ENCODE measurements at regions not wholly inside any gene's neighbourhood (a gene's known extent, or its start where the extent isn't known, plus 50 kb on each side); places are given as distances from the start of the nearest gene placed in this dataset.

DNA sequence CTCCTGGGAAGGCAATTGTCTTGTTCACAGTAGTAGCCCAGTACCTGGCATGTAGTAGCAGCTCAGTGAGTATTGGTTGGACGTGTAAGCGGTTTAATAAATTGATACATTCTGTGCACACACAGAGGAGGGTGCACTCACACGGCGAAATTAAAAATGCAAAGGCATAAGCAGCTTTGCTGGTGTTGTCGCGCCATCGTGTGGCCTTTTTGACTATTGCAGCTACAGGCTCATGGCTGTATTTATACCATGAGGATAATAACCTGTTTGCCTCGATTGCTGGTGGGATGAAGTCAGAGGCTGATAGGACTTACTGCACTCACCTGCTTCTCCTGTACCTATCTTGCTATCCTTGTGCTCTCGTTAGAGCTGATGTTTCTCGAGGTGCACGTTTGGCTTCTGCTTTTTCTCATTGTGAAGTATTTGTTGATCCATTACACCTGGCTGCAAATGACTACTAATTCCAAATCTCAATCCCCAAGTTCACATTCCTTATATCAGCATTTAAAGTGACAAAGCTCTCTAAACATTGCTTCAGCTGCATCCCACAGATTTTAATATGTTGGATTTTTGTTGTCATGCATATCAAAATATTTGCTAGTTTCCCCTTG lies 61.5 kb downstream of the TBXT start:
- DNase-seq: peak; percentile 35 to 74

DNA sequence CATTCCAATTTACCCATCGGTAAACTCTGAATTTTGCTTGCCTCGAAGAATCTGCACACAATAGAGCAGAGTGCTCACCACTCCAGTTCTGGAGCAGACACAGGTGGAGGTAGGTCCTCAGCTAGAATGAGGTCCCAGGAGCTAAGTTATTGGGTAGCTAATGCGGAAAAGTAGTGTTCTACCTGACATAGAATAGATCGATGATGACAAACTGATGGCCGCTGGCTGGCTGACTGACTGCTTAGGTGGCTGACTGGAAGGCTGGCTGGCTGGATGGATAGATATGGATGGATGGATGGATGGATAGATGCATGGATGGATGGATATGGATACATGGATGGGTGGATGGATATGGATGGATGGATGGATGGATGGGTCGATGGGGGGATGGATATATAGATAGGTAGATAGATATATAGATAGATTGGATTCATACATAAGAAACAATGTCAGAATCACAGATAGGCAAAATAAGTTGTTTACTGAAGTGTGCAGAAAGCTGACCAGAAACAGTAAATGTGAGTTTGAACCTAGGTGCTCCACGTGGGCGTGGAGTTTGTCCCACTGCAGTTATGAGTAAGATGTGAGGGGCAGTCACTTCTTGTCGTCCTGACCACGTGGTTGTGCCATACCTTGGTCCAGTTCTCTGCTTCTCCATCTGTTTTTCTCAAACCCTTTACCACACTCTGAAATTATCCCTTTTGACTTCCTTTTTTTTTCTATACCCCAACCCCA lies 62.1 kb downstream of the TBXT start:
- DNase-seq: no peak

DNA sequence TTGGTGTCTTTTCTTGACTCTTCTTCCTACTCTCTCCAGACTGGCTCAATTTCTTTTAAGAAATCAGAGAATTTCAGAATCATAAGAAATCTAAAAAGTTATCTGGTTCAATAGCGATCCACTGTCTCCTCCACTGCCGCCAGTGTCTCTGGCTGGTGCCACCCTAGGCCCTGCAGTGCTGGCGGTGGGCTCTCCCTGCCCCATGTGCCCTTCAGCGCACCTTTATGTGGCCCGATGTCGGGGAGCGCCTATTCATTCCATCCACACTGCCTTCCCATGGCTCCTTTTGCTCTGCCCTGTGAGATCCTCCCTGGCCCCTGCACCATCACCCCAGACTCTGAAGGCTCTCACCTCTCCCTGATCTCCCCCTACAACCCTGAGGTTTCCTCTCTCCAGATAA lies 62.8 kb downstream of the TBXT start:
- DNase-seq: no peak

DNA sequence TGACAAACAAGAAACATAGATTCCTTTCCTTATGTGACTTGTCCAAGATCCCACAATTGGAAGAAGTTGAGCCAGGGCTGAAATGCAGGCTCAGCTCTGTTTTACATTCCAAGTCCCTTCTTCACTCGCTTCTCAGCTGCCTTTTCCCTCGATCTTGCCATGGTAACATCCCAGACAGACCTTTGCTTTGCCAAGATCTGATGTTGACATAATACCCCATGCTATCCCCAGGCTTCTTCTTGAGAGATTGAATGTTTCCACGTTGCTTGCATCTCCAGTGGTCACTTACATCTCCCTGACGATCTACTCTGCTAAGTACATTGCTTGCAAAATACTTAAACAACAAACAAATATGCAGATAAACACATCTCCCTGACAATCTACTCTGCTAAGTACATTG lies 63.5 kb downstream of the TBXT start:
- DNase-seq: no peak

DNA sequence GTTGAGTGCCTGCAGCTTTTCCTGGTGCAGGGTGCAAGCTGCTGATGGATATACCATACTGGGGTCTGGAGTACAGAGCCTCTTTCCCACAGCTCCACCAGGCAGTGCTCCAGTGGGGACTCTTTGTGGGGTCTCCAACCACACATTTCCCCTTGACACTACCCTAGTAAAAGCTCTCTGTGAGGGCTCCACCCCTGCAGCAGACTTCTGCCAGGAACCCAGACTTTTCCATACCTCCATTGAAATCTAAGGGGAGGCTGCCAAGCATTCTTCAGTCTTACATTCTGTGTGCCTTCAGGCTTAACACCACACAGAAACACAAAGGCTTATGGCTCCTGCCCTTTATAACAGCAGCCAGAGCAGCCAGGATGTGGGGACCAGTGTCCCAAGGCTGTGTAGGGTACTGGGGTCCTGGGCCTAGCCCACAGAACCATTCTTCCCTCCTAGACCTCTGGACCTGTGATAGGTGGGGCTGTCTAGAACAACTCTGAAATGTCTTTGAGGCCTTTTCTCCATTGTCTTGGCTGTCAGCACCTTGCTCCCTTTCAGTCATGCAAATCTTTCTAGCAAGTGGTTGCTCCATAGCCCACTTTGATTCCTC lies 65.7 kb downstream of the TBXT start:
- no peak for DNase-seq

DNA sequence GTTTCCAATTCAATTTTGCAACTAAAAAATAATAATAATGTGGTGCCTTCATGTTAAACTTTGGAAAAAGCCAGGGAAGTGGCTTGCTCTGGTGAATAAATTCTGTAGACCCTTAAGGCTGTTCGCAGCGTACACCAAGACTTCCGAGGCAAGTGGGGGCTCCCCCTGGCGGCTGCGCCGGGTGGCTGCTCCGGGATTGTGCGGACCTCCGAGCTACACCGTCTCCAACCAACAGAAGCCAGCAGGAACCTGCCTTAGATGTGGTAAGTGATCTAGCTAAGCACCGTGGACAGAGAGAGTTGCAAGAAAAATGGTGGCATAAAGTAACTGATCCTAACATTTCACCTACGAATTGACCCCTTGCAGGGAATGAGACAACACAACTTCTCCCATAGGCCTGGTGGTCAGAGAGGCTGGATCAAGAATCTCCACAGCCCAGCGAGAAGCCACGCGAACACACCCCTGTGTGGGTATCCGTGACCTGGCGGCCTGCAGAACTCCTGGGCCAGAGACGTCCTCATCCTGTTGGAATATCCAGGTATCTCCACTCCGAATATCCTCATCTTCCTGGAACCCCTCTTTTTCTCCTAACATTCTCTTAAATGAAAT lies 69.6 kb downstream of the TBXT start:
- DNase-seq: peak; percentile 32 to 67

DNA sequence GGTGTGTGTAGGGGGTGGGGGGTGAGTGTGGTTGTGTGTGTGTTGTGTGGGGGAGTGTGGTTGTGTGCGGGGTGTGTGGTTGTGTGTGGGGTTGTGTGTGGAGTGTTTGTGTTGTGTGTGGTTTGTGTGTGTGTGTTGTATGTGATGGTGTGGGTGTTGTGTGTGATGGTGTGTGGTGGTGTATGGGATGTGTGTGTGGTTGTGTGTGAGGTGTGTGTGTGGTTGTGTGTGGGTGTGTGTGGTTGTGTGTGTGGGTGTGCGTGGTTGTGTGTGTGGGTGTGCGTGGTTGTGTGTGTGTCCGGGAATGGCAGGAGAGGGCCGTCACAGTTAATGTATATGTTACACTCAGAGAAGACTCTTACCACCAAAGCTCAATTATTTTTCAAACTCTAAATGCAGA lies 79.8 kb downstream of the TBXT start:
- no peak for DNase-seq

DNA sequence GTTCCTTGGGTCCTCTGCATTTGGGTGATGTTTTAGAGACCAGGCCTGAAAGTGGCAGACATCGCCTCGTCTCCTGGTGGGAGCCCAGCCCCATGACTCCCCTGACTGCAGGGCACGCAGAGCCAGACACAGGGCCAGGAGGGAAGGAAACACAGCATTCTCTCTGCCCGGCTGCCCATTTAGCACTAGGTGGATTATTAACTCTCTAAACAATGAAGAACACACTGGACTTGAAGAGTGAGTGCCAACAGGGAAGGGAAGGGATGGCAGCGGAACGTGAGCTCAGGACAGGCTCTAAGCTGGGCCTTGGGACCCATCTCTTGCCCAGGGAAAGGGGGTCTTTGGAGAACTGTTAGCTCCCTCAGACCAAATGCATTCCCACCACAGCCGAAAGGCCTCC lies 80.4 kb downstream of the TBXT start:
- no peak for DNase-seq

DNA sequence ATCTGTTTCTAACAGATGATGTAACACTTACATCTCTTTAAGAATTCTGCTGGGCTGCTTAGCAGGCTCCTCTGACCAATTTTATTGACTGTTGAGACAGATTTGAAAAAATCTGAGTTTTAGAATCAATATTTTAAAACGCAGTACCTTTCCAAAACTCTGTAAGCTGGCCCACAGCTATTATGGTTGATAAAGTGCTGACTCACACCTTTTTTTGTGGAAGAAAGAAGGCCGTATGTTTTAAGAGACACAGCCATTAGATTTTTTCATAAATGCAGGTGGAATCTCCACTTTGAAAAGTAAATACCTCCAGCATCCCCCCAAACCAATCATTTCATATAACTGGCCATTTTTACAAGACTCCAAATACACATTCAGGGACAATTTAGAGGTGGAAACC lies 82.2 kb downstream of the TBXT start:
- DNase-seq: no peak

DNA sequence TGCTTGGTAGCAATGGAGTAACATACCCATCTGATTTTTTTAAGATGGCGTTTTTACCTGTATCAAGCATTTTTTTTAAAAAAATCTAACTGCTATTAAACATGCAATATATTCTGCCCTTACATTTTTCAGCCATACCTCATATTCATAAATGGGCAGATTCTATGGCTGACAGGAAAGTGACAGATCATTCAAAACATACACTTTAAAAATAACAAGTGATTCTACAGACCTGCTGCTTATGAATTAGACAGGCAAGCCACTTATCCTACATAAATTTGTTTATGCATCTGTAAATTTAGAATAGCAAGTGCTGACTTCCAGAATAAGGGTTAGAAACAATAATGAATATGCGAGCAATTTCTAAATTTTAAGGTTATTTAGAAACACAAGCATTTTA lies 82.7 kb downstream of the TBXT start:
- no peak for DNase-seq

DNA sequence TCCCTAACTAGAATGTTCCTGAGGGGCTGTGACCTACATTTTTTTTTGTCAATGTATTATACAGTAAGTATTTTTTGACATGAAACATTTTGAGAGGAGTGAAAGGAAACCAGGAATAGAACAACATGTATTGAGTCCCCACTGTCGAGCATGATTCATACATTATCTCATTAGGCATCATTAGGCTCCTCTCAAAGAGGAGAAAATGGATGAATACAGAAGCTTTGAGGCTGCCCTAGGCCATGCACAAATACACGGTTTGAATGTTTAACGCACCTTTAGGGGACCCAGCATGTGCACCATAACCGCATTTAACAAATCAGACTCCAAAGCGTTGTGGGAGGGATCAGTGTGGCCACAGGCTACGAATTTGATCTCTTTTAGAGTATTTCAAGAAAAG lies 87.8 kb downstream of the TBXT start:
- DNase-seq: no peak

DNA sequence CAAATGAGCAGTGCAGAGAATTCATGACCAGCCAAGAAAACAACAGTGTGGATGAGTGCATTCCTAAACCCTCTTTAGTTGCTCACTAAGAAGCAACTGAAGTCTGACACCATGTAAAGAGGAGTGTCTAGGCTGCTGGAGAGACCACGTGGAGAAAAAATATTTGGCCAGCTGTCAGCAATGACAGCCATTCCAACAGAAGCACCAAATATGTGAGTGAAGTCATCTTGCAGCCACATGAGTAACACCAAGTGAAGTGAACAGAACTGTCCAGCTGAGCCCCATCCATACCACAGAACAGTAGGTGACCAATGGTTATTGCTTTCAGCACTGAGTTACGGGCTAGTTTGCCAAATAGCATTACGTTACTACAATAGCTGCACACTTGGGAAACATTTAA lies 89.4 kb downstream of the TBXT start:
- no peak for DNase-seq

DNA sequence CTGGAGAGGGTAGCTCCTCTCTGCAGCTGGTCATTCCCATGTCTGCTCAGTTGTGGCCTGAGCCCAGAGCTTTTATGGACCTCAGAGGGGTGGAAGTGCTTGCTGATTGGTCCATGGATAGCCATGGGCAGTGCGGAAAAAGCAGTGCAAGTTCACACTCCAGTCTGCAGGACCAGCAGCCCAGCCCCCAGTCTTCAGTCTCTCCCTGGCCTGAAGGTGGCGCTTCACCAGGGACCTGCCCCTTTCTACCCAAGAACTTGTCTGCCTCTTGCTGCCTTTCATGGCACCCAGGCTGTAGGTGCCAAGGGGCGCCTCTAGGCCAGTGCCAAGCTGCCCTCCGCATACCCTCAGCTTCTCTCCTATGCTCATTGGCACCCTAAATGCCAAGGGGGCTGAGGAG lies 91.0 kb downstream of the TBXT start:
- DNase-seq: peak in 1 of 2 experiments; percentile 3

DNA sequence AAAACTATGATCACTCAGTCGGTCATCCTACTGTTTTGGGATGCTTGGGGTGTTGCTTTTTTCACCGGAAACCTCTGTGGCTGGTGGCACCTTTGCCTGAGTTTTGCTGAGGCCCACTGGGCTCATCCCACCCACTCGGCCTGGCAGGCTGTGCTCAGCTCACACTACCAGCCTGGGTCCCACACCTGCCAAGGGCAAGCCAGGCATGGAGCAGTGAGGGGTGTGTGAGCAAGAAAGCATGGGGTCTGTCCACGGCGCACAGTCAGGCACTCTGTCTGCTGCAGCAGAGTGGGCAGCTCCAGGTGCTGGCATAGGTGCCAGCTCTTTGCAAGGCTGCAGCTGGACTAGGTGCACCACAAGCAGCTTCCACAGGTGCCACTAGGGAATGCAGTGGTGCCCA lies 91.7 kb downstream of the TBXT start:
- DNase-seq: no peak

DNA sequence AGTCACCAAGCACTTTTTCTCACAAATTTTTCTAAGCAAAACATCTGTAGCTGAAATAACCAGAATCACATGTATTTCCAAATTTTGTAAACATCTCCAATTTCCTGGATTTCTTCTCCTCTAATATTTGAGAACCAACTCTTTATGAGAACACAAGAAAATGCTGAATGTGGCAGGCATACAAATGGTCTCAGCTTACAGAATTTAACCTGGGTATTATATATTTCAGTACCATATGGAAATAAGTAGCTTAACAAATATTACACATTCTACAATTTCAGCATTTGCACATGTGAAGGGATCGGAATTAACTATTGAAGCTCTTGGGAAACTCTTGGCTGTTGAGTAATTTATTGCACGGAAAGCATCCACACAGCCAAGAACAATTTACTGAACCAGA lies 92.5 kb downstream of the TBXT start:
- DNase-seq: no peak

DNA sequence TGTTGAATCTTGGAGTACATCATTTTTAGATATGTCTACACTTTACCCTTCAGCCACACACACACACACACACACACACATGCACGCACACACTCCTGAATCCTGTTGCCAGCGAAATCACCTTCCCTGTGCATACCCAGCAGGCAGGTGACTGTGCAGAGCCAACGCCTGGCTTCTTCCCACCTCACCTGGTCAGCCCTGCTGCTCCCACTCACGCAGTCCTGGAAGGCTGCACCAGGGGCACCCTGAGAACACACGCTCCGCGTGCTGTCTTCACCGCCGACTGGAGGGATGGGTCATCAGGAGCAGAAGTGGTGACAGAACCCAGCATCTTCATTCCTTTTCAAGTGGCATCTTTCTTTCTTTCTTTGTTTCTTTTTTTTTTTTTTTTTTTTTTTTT lies 94.6 kb downstream of the TBXT start:
- DNase-seq: no peak

DNA sequence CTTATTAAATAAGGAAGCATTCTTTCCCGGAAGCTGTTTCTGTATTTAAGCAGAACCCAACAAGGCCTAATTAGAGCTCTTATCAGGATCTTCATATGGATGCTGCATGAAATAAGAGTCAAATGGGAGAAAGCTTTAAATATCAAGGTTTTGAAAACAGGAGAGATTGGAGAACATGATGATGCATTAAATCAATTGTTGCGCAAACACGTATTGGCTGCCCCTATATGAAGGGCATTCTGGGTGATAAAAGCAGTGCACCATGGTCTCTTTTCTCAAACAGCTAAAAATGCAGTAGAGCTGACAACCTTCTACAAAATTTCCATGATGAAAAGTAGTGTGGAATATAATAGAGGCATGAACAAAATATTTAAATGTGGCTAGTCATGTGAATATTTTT lies 98.9 kb downstream of the TBXT start:
- no peak for DNase-seq

DNA sequence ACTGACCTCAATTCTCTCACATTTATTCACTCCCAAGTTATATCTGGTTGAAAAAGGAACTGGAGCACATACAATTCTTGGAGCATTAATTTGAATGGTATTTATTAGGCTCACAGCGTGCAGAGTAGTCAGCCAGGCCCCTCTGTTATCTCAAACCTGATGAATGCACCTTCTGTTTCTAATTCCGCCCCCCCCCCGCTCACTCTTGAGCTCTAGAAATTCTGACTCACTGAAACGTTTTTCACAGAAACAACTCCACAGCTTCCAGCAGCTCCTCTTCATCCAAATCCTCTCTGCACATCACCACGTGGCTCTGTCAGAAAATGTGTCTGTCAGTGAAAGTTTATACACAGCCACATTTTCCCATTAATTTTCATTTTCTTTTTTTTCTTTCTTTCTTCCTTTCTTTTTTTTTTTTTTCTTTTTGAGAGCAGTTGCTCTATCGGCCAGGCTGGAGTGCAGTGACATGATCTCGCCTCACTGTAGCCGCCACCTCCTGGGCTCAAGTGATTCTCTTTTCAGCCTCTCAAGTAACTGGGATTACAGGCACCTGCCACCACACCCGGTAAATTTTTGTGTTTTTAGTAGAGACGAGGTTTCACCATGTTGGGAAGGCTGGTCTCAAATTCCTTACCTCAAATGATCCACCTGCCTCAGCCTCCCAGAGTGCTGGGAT lies 109.4 kb downstream of the TBXT start:
- DNase-seq: no peak

DNA sequence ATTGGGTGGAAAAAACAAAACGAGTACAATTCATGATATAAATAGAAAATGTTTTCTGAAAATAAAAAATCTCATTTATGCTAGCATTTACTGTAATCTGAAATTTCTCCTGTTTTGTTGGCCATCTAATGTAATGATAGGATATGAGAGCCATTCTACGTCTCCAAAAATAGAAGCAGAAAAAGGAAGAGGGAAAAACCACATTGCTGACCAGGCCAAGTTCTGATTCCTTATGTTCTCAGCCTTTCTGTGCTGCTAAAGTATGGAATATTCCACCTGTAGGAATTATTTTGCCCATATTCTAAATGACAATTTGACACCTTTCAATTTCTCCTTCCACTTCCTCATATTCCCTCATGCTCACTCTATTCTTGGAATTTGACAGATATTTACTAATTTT lies 110.2 kb downstream of the TBXT start:
- DNase-seq: no peak

DNA sequence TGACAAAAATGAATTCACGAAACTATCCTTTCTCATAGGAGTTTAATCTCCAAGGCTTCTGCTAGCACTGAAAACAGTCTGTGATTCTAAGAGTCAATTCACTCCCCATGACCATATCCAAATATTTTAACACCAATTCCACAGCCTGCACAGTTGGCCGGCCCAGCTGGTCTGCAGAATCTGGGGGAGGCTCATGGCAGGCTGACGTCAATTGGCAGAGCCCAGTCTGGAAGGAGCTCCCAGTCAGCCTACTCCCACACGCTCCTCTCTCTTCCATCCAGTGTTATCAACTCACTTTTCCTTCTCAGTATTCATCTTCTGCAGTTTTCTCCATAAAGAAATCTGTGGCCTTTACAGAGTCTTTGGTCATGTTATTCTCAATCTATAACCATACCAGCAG lies 111.0 kb downstream of the TBXT start:
- no peak for DNase-seq

DNA sequence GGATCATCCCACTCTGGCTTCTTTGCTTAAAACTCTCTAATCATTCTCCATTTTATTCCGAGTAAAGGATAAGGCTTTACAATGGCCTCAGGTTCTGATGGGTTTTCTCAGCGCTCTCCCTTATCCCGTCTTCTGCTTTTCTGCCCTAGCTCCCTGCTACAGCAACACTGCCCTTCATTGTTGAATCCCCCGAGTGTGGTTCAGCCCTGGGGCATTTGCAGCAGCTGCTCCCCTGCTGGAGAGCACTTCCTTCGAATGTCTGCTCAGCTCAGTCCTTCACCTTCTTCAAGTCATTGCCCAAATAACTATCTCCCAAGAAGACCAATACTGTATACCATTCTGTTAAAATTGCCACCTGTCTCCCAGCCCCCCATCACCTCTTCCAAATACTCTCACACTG lies 111.8 kb downstream of the TBXT start:
- DNase-seq: no peak

DNA sequence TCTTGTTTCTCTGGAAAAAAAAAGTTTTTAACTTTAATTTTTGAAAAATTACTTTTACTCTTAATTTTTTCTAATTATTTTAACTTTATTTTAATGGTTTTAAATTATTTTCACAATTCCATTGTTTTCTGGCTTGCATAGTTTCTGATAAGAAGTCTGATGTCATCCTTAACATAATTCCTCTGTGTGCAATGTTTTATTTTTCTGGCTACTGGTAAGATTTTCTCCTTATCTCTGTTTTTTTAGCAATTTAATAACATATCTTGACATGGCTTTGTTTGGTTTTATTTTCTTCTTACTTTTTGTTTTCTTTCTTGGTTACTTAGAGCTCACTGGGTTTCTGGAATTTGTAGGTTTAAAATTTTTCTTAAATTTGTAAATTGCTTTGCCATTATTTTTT lies 114.8 kb downstream of the TBXT start:
- DNase-seq: no peak

DNA sequence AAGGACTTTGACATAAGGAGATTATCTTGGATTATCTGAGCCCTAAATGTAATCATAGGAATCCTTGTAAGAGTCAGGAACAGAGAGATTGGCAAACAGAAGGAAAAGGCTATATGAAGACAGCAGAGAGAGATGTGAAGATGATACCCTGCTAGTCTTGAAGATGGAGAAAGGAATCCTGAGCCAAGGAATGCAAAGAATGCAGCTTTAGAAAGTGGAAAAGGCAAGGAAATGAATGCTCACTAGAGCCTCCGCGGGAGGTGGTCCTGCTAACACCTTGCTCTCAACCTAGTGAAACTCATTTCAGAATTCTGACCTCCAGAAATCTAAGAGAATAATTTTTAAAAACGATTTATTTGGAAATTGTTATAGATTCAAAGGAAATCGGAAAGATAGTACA lies 117.1 kb downstream of the TBXT start:
- DNase-seq: no peak

DNA sequence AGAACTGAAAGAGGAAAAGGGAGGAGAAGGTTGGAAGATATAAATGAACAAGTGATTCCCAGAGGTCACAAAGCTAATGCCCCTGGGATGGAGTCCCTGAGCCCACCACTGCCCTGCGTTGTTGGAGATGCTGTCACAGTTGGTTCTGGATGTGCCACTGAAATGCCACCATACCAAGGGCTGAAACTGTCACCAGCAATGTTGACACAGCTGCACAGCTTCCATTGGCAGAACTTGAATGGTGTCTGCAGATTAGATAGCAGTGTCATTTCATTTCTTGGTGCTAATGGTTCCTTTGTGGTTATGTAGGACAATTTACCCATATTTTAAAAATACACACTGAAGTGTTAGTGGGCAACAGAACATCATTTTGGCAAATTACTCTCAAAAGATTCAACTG lies 120.7 kb downstream of the TBXT start:
- no peak for DNase-seq
